HEK293T (cell line): ENCODE measurements at regions not wholly inside any gene's neighbourhood (a gene's known extent, or its start where the extent isn't known, plus 50 kb on each side); places are given as distances from the start of the nearest gene placed in this dataset.
"Not testable (repeated sequence)": the region's sequence is repeated elsewhere in the genome, so short reads cannot be mapped to it uniquely, and the experiment has no call there.

Source experiments
- CTCF ChIA-PET: fragments of 350-600 bp; formaldehyde crosslinking; extraction: SDS; loops from one replicate; lab custom pipeline; 2021; ENCODE audit warnings: antibody characterized with exemption, inconsistent platforms; lab: Yijun Ruan, JAX
- POLR2A ChIA-PET: fragments of 350-600 bp; formaldehyde crosslinking; extraction: SDS; loops from one replicate; lab custom pipeline; 2020; ENCODE audit warnings: antibody characterized with exemption, inconsistent platforms; lab: Yijun Ruan, JAX
- DNase-seq: peaks from one replicate; pipeline ENCODE4 v3.0.0; 2012; ENCODE audit warnings: mixed read lengths; ENCODE audit errors: extremely low spot score
- ARNT ChIP-seq: fragments of 450-650 bp; IDR thresholded peaks from 2 replicates; pipeline ENCODE4 v1.6.1; 2017; ENCODE audit warnings: mild to moderate bottlenecking
- BHLHE40 ChIP-seq: fragments of 450-650 bp; IDR thresholded peaks from 2 replicates; pipeline ENCODE4 v1.6.1; 2016; ENCODE audit warnings: mild to moderate bottlenecking, moderate library complexity, borderline replicate concordance
- CTBP1 ChIP-seq: fragments of 450-650 bp; IDR thresholded peaks from 2 replicates; pipeline ENCODE4 v1.6.1; 2016; ENCODE audit warnings: borderline replicate concordance
- ELF4 ChIP-seq: fragments of 450-650 bp; IDR thresholded peaks from 2 replicates; pipeline ENCODE4 v1.6.1; 2017; ENCODE audit warnings: antibody characterized with exemption
- FOXA1 ChIP-seq: fragments of 450-650 bp; IDR thresholded peaks from 2 replicates; pipeline ENCODE4 v1.6.1; 2016; ENCODE audit warnings: mild to moderate bottlenecking
- FOXK2 ChIP-seq: fragments of 450-650 bp; IDR thresholded peaks from 2 replicates; pipeline ENCODE4 v1.6.1; 2016; ENCODE audit warnings: mild to moderate bottlenecking
- FOXM1 ChIP-seq: fragments of 450-650 bp; IDR thresholded peaks from 2 replicates; pipeline ENCODE4 v1.6.1; 2017; ENCODE audit warnings: mild to moderate bottlenecking, borderline replicate concordance
- HDGF ChIP-seq: fragments of 450-650 bp; IDR thresholded peaks from 2 replicates; pipeline ENCODE4 v1.6.1; 2017; ENCODE audit warnings: antibody characterized with exemption, borderline replicate concordance
- L3MBTL2 ChIP-seq: fragments of 450-650 bp; conservative IDR thresholded peaks from 2 replicates; pipeline ENCODE4 v1.6.1; 2016; ENCODE audit warnings: mild to moderate bottlenecking
- LEF1 ChIP-seq: fragments of 450-650 bp; IDR thresholded peaks from 2 replicates; pipeline ENCODE4 v1.6.1; 2017; ENCODE audit warnings: mild to moderate bottlenecking, borderline replicate concordance
- NFRKB ChIP-seq: fragments of 450-650 bp; IDR thresholded peaks from 2 replicates; pipeline ENCODE4 v1.6.1; 2016; ENCODE audit warnings: mild to moderate bottlenecking, moderate library complexity
- SP1 ChIP-seq: fragments of 450-650 bp; IDR thresholded peaks from 2 replicates; pipeline ENCODE4 v1.6.1; 2017
- SUZ12 ChIP-seq: fragments of 450-650 bp; IDR thresholded peaks from 2 replicates; pipeline ENCODE4 v1.6.1; 2016; ENCODE audit warnings: mild to moderate bottlenecking
- TARDBP ChIP-seq: fragments of 450-650 bp; IDR thresholded peaks from 2 replicates; pipeline ENCODE4 v1.6.1; 2016
- ZNF384 ChIP-seq: fragments of 450-650 bp; IDR thresholded peaks from 2 replicates; pipeline ENCODE4 v1.6.1; 2016
- TF ChIP-seq, protein P1 (sequence below): fragments of 450-650 bp; IDR thresholded peaks from 2 replicates; pipeline ENCODE4 v1.6.1; 2016

DNA sequence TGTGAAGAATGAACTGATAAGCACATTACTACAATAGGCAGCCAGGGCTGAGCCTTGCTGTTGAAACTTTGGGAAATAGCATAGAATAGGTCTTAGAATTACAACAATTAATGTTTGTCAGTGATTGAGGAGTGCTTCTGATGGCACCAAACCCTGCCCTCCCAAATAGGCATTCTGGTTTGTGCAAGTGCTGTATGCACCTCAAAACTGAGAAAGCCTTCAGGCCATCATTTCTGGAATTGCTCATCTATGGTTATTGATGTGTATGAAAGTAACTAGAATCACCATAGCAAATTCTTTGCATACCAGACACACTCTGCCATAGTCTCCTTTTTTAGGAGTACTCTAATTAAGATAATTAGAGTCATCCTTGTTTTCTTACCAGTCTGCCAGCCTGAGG lies 585.0 kb upstream of the MBL2 start:
- ChIA-PET POLR2A (no interaction called here), CTCF (no interaction called here)
- DNase-seq: no peak
- TF ChIP-seq FOXA1 (no peak), SP1 (no peak)

DNA sequence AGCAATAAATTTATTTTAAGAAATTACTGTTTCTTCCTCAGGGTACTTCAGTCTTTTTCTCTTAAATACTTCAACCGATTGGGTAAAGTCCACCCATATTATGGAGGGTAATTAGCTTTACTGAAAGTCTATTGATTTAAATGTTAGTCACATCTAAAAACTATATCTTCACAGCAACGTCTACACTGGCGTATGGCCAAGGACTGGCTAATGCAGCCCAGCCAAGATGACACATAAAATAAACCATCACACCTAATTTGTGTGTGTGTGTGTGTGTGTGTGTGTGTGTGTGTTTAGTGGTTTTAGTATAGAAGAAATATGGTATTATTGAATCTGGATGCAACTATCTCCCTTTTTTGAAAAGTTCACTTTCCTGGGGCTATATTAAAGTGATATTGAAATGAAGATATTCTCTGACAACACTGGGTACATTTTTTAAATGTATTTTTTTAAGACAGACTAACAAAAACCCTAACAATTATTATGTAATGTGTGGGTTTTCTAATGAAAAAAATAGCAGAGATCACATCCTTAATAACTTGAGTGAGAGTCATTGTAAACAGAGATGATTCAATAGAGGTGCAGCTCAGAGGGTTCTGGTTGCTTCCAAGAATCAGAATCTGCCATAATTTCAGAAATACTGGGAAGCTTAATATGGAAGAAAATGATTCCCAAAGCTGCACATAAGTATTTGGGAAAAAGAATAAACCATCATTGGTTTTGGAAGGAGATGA lies 584.2 kb upstream of the MBL2 start:
- ChIA-PET CTCF (no interaction called here), POLR2A (no interaction called here)
- TF ChIP-seq ZNF384: no peak
- no peak for TF ChIP-seq LEF1
- no peak for TF ChIP-seq SUZ12
- TF ChIP-seq, protein P1, sequence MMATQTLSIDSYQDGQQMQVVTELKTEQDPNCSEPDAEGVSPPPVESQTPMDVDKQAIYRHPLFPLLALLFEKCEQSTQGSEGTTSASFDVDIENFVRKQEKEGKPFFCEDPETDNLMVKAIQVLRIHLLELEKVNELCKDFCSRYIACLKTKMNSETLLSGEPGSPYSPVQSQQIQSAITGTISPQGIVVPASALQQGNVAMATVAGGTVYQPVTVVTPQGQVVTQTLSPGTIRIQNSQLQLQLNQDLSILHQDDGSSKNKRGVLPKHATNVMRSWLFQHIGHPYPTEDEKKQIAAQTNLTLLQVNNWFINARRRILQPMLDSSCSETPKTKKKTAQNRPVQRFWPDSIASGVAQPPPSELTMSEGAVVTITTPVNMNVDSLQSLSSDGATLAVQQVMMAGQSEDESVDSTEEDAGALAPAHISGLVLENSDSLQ: no peak
- TF ChIP-seq HDGF: no peak
- TF ChIP-seq NFRKB: no peak
- no peak for DNase-seq

DNA sequence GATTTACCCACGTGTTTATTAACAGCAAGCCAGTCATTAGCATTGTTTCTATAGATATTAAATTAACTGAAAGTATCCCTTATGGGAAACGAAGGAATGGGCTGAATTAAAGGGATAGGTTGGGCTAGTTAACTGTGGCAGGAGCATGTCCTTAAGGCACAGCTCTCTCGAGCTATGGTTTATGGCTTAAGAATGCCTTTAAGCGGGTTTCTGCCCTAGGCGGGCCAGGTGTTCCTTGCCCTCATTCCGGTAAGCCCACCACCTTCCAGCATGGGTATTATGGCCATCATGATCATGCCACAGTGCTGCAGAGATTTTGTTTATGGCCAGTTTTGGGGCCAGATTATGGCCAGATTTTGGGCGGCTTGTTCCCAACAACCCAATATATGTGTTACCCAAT lies 569.9 kb upstream of the MBL2 start:
- CTCF ChIA-PET, DNase-seq, POLR2A ChIA-PET: not testable (repeated sequence)

DNA sequence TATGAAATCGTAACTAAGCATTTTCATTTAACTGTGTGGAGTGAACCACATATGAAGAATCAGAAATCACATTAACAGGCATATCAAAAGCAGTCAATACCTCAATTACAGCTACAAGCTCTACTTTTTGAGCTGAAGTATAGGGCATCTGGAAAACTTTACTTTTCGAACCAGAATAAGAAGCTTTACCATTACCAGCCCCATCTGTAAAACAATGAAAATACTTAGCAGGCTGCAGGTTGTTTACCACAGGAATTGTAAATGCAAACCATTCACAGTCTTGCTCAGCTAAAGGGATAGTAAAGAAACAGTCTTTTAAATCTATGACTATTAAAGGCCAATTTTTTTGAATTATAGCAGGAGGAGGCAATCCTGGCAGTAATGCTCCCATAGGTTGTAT lies 565.6 kb upstream of the MBL2 start:
- POLR2A ChIA-PET, DNase-seq: not testable (repeated sequence)

DNA sequence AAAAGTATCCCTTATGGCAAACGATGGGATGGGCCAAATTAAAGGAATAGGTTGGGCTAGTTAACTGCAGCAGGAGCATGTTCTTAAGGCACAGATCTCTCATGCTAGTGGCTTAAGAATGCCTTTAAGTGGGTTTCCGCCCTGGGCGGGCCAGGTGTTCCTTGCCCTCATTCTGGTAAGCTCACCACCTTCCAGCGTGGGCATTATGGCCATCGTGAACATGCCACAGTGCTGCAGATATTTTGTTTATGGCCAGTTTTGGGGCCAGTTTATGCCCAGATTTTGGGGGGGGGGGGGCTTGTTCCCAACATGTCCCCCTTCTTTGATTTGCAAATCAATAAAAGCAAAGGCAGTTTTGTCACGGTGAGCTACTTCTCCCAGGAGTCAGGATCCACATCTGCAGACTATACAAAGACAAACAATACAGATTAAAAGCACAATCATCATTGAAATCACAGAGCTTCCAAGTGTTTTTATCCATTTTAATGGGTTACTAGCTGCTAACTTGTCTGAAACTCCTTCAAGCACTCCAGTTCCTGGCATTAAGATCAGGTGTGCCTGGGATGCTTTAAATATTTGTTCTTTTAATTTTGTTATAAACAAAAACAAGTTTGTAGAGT lies 563.3 kb upstream of the MBL2 start:
- POLR2A ChIA-PET, DNase-seq: not testable (repeated sequence)
- CTCF ChIA-PET: interaction anchor here (1.2 kb wide), 1 partner anchor 10 kb away, joined by 3 read pairs; no protein-coding TSS in a partner anchor

More for the DNA sequence above, 565.6 kb upstream of the MBL2 start:
- CTCF ChIA-PET: not testable (repeated sequence)

DNA sequence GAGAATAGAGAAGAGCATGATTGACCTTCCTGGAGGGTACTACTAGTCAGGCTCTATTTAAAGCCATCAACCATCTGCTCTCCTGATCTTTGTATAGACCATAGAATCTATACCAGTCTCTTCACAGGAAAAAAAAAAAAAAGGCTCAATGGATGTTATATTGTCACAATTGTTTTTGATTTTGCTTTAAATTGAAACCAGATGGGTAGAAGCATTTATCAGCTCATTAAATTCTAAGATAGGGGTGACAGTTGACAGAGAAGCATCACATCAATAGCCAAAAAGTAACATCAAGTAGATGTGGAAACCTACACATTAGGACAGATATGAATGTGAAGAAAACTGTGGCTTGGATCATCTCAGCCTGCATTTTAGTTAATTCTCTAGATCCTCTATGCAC lies 558.9 kb upstream of the MBL2 start:
- no peak for TF ChIP-seq TARDBP
- TF ChIP-seq L3MBTL2: no peak
- TF ChIP-seq FOXM1: no peak
- no peak for TF ChIP-seq CTBP1
- TF ChIP-seq HDGF: no peak
- no peak for TF ChIP-seq ARNT
- no peak for TF ChIP-seq NFRKB
- no peak for TF ChIP-seq BHLHE40
- no peak for TF ChIP-seq ELF4
- TF ChIP-seq LEF1: no peak
- TF ChIP-seq SUZ12: no peak
- no peak for TF ChIP-seq FOXA1
- TF ChIP-seq ZNF384: no peak
- TF ChIP-seq, protein P1: no peak
- no peak for TF ChIP-seq SP1
- TF ChIP-seq FOXK2: no peak
- ChIA-PET CTCF (no interaction called here), POLR2A (no interaction called here)
- no peak for DNase-seq

DNA sequence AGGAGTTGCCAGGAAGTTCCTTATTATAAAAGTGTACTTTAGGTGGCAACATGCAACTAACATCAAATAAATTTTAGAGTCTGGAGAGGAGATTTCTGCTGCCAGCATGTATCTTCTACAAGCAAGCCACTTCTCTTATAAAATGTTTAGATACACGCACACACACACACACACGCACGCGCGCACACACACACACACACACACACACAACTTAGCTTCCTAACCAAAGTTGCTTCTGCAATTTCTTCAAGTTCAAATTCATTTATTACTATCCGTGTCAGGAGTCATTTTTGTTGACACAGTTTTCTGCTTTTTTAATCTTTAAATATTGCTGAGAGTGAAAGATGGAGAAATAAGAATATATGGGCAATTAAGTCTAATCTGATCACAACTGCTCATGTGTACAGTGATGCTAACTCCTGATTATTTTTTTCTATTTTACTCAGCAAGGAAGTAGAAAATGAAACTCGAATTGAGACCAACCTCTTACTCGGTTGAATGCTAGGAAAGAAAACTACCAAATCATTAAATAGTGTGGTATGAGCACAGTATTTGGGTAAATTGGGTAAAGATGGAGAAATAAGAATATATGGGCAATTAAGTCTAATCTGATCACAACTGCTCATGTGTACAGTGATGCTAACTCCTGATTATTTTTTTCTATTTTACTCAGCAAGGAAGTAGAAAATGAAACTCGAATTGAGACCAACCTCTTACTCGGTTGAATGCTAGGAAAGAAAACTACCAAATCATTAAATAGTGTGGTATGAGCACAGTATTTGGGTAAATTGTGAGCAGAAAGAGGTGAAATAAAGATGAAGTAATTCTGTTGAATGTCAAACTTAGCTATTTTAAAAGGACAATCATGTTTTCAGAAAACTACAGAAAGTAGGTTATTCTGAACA lies 554.1 kb upstream of the MBL2 start:
- CTCF ChIA-PET, DNase-seq, POLR2A ChIA-PET: not testable (repeated sequence)

DNA sequence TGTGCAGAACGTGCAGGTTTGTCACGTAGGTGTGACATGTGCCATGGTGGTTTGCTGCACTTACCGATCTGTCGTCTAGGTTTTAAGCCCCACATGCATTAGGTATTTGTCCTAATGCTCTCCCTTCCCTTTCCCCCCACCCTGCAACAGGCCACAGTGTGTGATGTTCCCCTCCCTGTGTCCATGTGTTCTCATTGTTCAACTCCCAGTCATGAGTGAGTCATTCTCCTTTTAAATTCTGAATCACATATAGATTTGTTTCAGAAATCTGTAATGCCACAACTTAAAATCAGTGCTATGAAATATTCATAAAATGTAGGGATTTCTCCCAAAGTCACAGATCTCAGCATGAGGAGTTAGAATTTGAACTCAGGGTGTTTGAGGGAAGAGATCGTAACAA lies 552.5 kb upstream of the MBL2 start:
- TF ChIP-seq ELF4 (no peak), LEF1 (no peak), CTBP1 (no peak), BHLHE40 (no peak), NFRKB (no peak), HDGF (no peak), FOXM1 (no peak), ZNF384 (no peak)
- POLR2A ChIA-PET: no interaction called here
- CTCF ChIA-PET: interaction anchor here (0.8 kb wide), 1 partner anchor 12 kb away, joined by 3 read pairs; no protein-coding TSS in a partner anchor
- no peak for DNase-seq
